ENCODE measurements at regions not wholly inside any gene's neighbourhood (a gene's known extent, or its start where the extent isn't known, plus 50 kb on each side); places are given as distances from the start of the nearest gene placed in this dataset.

- no peak for DNase-seq (ENCODE audit: low read depth)
- H3K4me3 ChIP-seq (ENCODE audit: low read depth, low read length): no peak overlapping the region
- TF ChIP-seq CTCF (IDR thresholded peaks at IDR 0.05; ENCODE audit: low read depth, low read length, missing control alignments): no peak
Measured at GRCh38 chr15:39438799-39439592, 141.9 kb upstream of the THBS1 start.

GRCh38 chr15:39442898-39443297, 138.0 kb upstream of the THBS1 start:
- TF ChIP-seq CTCF (IDR thresholded peaks at IDR 0.05; ENCODE audit: low read depth, low read length, missing control alignments): no peak
- no peak overlapping the region for H3K4me3 ChIP-seq (ENCODE audit: low read depth, low read length)
- DNase-seq (ENCODE audit: low read depth): no peak

GRCh38 chr15:39443659-39444219, 137.1 kb upstream of the THBS1 start:
- no peak overlapping the region for H3K4me3 ChIP-seq (ENCODE audit: low read depth, low read length)
- TF ChIP-seq CTCF (IDR thresholded peaks at IDR 0.05; ENCODE audit: low read depth, low read length, missing control alignments): no peak

GRCh38 chr15:39444735-39445470, 136.0 kb upstream of the THBS1 start:
- no peak for DNase-seq (ENCODE audit: low read depth)
- no peak overlapping the region for H3K4me3 ChIP-seq (ENCODE audit: low read depth, low read length)
- no peak for TF ChIP-seq CTCF (IDR thresholded peaks at IDR 0.05; ENCODE audit: low read depth, low read length, missing control alignments)

More at GRCh38 chr15:39443659-39444219, 137.1 kb upstream of the THBS1 start:
- no peak for DNase-seq (ENCODE audit: low read depth)

- DNase-seq (ENCODE audit: low read depth): no peak
- no peak overlapping the region for H3K4me3 ChIP-seq (ENCODE audit: low read depth, low read length)
- no peak for TF ChIP-seq CTCF (IDR thresholded peaks at IDR 0.05; ENCODE audit: low read depth, low read length, missing control alignments)
Measured at GRCh38 chr15:39445931-39446330, 134.9 kb upstream of the THBS1 start.

GRCh38 chr15:39447346-39447745, 133.5 kb upstream of the THBS1 start:
- no peak overlapping the region for H3K4me3 ChIP-seq (ENCODE audit: low read depth, low read length)
- DNase-seq (ENCODE audit: low read depth): no peak
- no peak for TF ChIP-seq CTCF (IDR thresholded peaks at IDR 0.05; ENCODE audit: low read depth, low read length, missing control alignments)
